Body of pancreas (tissue), 4 donors: ENCODE measurements at regions not wholly inside any gene's neighbourhood (a gene's known extent, or its start where the extent isn't known, plus 50 kb on each side); places are given as distances from the start of the nearest gene placed in this dataset.

ENCODE experiments used
- POLR2A ChIP-seq, 3 donors: fragments of 450-650 bp; IDR thresholded peaks; one replicate each; pipeline ENCODE4 v1.6.1; 2016; ENCODE audit warnings: antibody characterized with exemption in 3 of 3, mild to moderate bottlenecking in 2 of 3
- TF ChIP-seq, protein P1 (sequence below), 7 experiments: fragments of 450-650 bp in 4 of 7; fragments of 200-600 bp in 3 of 7; sonication (generic) in 3 of 7; IDR thresholded peaks; one replicate each; pipeline ENCODE4 v1.5.1; 2016 to 2019; ENCODE audit warnings: antibody characterized with exemption in 7 of 7

DNA sequence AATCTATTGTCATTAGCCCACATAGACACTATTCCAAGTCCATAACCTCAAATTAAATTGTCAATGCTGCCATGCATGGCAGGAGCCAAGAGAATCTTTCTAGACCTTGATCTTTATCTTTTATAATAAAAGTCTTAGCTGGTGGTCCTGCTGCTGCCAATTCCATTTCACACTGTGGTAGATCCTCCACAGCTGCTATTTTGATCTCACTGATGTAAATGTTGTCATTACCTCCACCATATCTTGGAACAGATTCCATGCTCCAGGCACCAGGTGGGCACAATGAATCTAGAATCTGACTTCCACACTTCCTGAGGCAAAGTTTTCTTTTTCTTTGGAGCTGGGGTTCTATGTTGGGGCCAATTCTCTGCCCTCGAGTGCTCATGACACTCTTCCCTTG lies 161.2 kb downstream of the TMTC3 start:
- no peak for TF ChIP-seq POLR2A (IDR thresholded peaks at IDR 0.05)
- TF ChIP-seq, protein P1, sequence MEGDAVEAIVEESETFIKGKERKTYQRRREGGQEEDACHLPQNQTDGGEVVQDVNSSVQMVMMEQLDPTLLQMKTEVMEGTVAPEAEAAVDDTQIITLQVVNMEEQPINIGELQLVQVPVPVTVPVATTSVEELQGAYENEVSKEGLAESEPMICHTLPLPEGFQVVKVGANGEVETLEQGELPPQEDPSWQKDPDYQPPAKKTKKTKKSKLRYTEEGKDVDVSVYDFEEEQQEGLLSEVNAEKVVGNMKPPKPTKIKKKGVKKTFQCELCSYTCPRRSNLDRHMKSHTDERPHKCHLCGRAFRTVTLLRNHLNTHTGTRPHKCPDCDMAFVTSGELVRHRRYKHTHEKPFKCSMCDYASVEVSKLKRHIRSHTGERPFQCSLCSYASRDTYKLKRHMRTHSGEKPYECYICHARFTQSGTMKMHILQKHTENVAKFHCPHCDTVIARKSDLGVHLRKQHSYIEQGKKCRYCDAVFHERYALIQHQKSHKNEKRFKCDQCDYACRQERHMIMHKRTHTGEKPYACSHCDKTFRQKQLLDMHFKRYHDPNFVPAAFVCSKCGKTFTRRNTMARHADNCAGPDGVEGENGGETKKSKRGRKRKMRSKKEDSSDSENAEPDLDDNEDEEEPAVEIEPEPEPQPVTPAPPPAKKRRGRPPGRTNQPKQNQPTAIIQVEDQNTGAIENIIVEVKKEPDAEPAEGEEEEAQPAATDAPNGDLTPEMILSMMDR (IDR thresholded peaks at IDR 0.05) = no peak
